H1 (cell line): ENCODE measurements at regions not wholly inside any gene's neighbourhood (a gene's known extent, or its start where the extent isn't known, plus 50 kb on each side); places are given as distances from the start of the nearest gene placed in this dataset.

Experiments
- CTCF ChIA-PET: fragments of 300-600 bp; sonication (Branson Sonifier 250); formaldehyde crosslinking; loops from one replicate; lab custom pipeline; 2021; ENCODE audit not compliant: partially characterized antibody; lab: Charles Lee
- POLR2A ChIA-PET: fragments of 300-600 bp; sonication (Branson Sonifier 250); formaldehyde crosslinking; loops from one replicate; lab custom pipeline; 2021; ENCODE audit warnings: inconsistent platforms; ENCODE audit not compliant: partially characterized antibody; lab: Charles Lee
- DNase-seq, 2 experiments: peaks; one replicate each; pipeline versions ENCODE4 v3.0.0 to v3.0.0-alpha.2; 2010 to 2022; ENCODE audit warnings: low spot score in 2 of 2, low read depth in 1 of 2, mixed read lengths in 1 of 2
- FAIRE-seq: peaks from 2 replicates; lab custom pipeline; 2011; peaks lifted over from hg19 to GRCh38; lab: Jason Lieb, UNC
- H2AFZ ChIP-seq: 2 replicates; pipeline ENCODE4 v1.8.1; 2012; ENCODE audit warnings: low read length, inconsistent platforms
- H2AK5ac ChIP-seq: 2 replicates; pipeline ENCODE4 v1.6.1; 2013; ENCODE audit warnings: low read depth, low read length
- H2BK120ac ChIP-seq: replicated peaks from 2 replicates; pipeline ENCODE3; 2013; ENCODE audit warnings: low read depth, low read length, inconsistent platforms
- H2BK12ac ChIP-seq: 2 replicates; pipeline ENCODE4 v1.6.1; 2013; ENCODE audit warnings: low read depth, low read length
- H2BK15ac ChIP-seq: 2 replicates; pipeline ENCODE4 v1.6.1; 2013; ENCODE audit warnings: low read length
- H2BK20ac ChIP-seq: 2 replicates; pipeline ENCODE4 v1.6.1; 2013; ENCODE audit warnings: low read length
- H2BK5ac ChIP-seq: 2 replicates; pipeline ENCODE4 v1.6.1; 2013; ENCODE audit warnings: low read depth, low read length
- H3K14ac ChIP-seq: 2 replicates; pipeline ENCODE4 v1.6.1; 2013; ENCODE audit warnings: inconsistent platforms; ENCODE audit not compliant: insufficient read length
- H3K18ac ChIP-seq: 2 replicates; pipeline ENCODE4 v1.6.1; 2013; ENCODE audit warnings: low read length; ENCODE audit errors: extremely low read depth
- H3K23ac ChIP-seq: 2 replicates; pipeline ENCODE4 v1.6.1; 2013; ENCODE audit warnings: inconsistent platforms; ENCODE audit not compliant: insufficient read length
- H3K23me2 ChIP-seq: 2 replicates; pipeline ENCODE4 v1.6.1; 2013; ENCODE audit warnings: low read depth, low read length
- H3K27ac ChIP-seq: 2 replicates; pipeline ENCODE4 v1.6.1; 2011; ENCODE audit warnings: low read depth, low read length, inconsistent platforms
- H3K27me3 ChIP-seq, 4 experiments: replicated peaks in 1 of 4; 1 replicate in 1 of 4; 2 replicates in 3 of 4; pipeline versions ENCODE4 v1.6.1 to v1.8.1; 2011 to 2013; ENCODE audit warnings: low read length in 3 of 4, mild to moderate bottlenecking in 3 of 4, inconsistent platforms in 2 of 4, mixed read lengths in 2 of 4, moderate library complexity in 1 of 4; ENCODE audit not compliant: control insufficient read depth in 3 of 4, insufficient read depth in 3 of 4; ENCODE audit errors: extremely low read depth in 1 of 4
- H3K36me3 ChIP-seq, 4 experiments: 2 replicates each; pipeline versions ENCODE4 v1.6.1 to v1.8.1; 2011 to 2013; ENCODE audit warnings: mild to moderate bottlenecking in 4 of 4, low read length in 3 of 4, moderate library complexity in 2 of 4, control low read depth in 1 of 4, inconsistent platforms in 1 of 4; ENCODE audit not compliant: insufficient read depth in 4 of 4, control insufficient read depth in 2 of 4
- H3K4ac ChIP-seq: replicated peaks from 2 replicates; pipeline ENCODE3; 2013; ENCODE audit warnings: low read length, low read depth, mixed read lengths, inconsistent platforms; ENCODE audit not compliant: insufficient read length
- H3K4me1 ChIP-seq, 4 experiments: replicated peaks in 1 of 4; 1 replicate in 1 of 4; 2 replicates in 3 of 4; pipeline versions ENCODE4 v1.6.1 to v1.8.1; 2011 to 2013; ENCODE audit warnings: low read length in 3 of 4, inconsistent platforms in 2 of 4, mixed read lengths in 1 of 4; ENCODE audit not compliant: insufficient read depth in 4 of 4, control insufficient read depth in 3 of 4
- H3K4me2 ChIP-seq, 2 experiments: 2 replicates each; pipeline versions ENCODE4 v1.6.1 to v1.8.1; 2011 to 2013; ENCODE audit warnings: low read depth in 2 of 2, low read length in 2 of 2, control low read depth in 1 of 2, inconsistent platforms in 1 of 2, mild to moderate bottlenecking in 1 of 2; ENCODE audit not compliant: insufficient read depth in 1 of 2
- H3K4me3 ChIP-seq, 4 experiments: fragments of 200-600, 300-600 bp in 1 of 4; sonication (generic), shearing (Covaris generic), sonication (Bioruptor Twin) in 1 of 4; 2 replicates each; pipeline versions ENCODE4 v1.5.1 to v1.8.1; 2011 to 2016; ENCODE audit warnings: low read length in 4 of 4, low read depth in 3 of 4, control low read depth in 2 of 4, inconsistent platforms in 2 of 4, mild to moderate bottlenecking in 2 of 4, mixed read lengths in 1 of 4, moderate library complexity in 1 of 4; ENCODE audit not compliant: insufficient read depth in 2 of 4; ENCODE audit errors: extremely low read depth in 1 of 4
- H3K56ac ChIP-seq: replicated peaks from 2 replicates; pipeline ENCODE3; 2013; ENCODE audit warnings: low read depth, mild to moderate bottlenecking, mixed read lengths, low read length, inconsistent platforms; ENCODE audit not compliant: insufficient read length
- H3K79me1 ChIP-seq: 2 replicates; pipeline ENCODE4 v1.6.1; 2013; ENCODE audit warnings: low read depth, low read length, control low read depth
- H3K79me2 ChIP-seq, 2 experiments: 2 replicates each; pipeline versions ENCODE4 v1.6.1 to v1.8.1; 2012 to 2013; ENCODE audit warnings: low read length in 2 of 2, mild to moderate bottlenecking in 2 of 2, inconsistent platforms in 1 of 2; ENCODE audit not compliant: insufficient read depth in 2 of 2, control insufficient read depth in 1 of 2
- H3K9ac ChIP-seq, 4 experiments: replicated peaks in 1 of 4; 1 replicate in 1 of 4; 2 replicates in 3 of 4; pipeline versions ENCODE4 v1.6.1 to v1.8.1; 2011 to 2013; ENCODE audit warnings: low read depth in 3 of 4, low read length in 3 of 4, control low read depth in 2 of 4, mild to moderate bottlenecking in 2 of 4, moderate library complexity in 2 of 4, inconsistent platforms in 1 of 4; ENCODE audit errors: extremely low read depth in 1 of 4
- H3K9me3 ChIP-seq, 2 experiments: 2 replicates each; pipeline versions ENCODE4 v1.6.1 to v1.8.1; 2012 to 2013; ENCODE audit warnings: mild to moderate bottlenecking in 2 of 2, moderate library complexity in 2 of 2, control low read depth in 1 of 2, inconsistent platforms in 1 of 2, low read depth in 1 of 2, low read length in 1 of 2, mixed read lengths in 1 of 2; ENCODE audit not compliant: insufficient read depth in 2 of 2
- H4K20me1 ChIP-seq, 2 experiments: replicated peaks in 1 of 2; 2 replicates each; pipeline versions ENCODE3 to v1.8.1; 2011 to 2013; ENCODE audit warnings: inconsistent platforms in 2 of 2, low read length in 2 of 2, mild to moderate bottlenecking in 1 of 2; ENCODE audit not compliant: insufficient read depth in 2 of 2, control insufficient read depth in 1 of 2
- H4K5ac ChIP-seq: 2 replicates; pipeline ENCODE4 v1.6.1; 2013; ENCODE audit warnings: low read length, low read depth, mixed read lengths, inconsistent platforms; ENCODE audit not compliant: insufficient read length
- H4K8ac ChIP-seq: 2 replicates; pipeline ENCODE4 v1.8.0; 2013; ENCODE audit warnings: mild to moderate bottlenecking, moderate library complexity, low read length, inconsistent platforms; ENCODE audit not compliant: insufficient read depth; ENCODE audit errors: extremely low read depth
- H4K91ac ChIP-seq: replicated peaks from 2 replicates; pipeline ENCODE3; 2013; ENCODE audit warnings: low read length, mixed read lengths, inconsistent platforms; ENCODE audit not compliant: insufficient read length
- KDM4A ChIP-seq: IDR thresholded peaks from one replicate; pipeline ENCODE4 v1.7.1; 2012; ENCODE audit warnings: low read depth, mild to moderate bottlenecking, moderate library complexity, low read length, inconsistent platforms; ENCODE audit not compliant: severe bottlenecking
- RBBP5 ChIP-seq: IDR thresholded peaks from 2 replicates; pipeline ENCODE4 v1.7.1; 2012; ENCODE audit warnings: low read depth, mild to moderate bottlenecking, inconsistent platforms, low read length, moderate library complexity, borderline replicate concordance
- SP1 ChIP-seq: IDR thresholded peaks from 2 replicates; pipeline ENCODE4 v1.6.1; 2011; ENCODE audit warnings: low read depth, low read length
- WGBS, 2 experiments: shearing (Covaris generic) in 1 of 2; methylation state at CpG; one replicate each; pipeline versions ENCODE4 v1.1.6 to v1.1.7; 2013 to 2015; ENCODE audit warnings: low lambda C conversion rate in 2 of 2, mixed read lengths in 2 of 2, inconsistent platforms in 1 of 2, low coverage in 1 of 2, missing lambda C conversion rate in 1 of 2; ENCODE audit not compliant: insufficient replicate concordance in 2 of 2, insufficient coverage in 1 of 2, insufficient read length in 1 of 2; ENCODE audit errors: extremely low coverage in 1 of 2, missing lambda C conversion rate in 1 of 2; 5-methylcytosine and 5-hydroxymethylcytosine counted together

DNA sequence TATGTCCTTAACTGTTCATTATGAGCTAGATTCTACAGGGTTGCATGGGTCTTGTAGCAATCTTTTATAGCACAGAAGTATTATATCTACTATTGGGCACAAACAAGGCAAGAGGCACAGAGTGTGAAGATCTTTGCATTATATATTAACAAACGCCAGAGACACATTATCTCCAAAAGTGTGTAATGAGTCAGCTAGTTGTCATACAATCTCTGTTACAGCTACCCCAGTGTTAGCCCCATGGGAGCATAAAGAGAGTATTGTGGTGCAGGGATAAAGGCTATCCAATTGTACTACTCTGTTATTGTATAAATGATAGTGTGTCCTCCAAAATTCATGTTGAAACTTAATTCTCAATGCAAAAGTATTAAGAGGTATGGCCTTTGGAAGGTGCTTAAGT, 148.4 kb upstream of the RIMS1 start:
- ChIA-PET CTCF (no interaction called here), POLR2A (no interaction called here)
- H3K4me2 ChIP-seq: no peak overlapping the region
- H4K8ac ChIP-seq: no peak overlapping the region
- no peak overlapping the region for H2BK5ac ChIP-seq
- no peak overlapping the region for H3K14ac ChIP-seq
- no peak overlapping the region for H2AK5ac ChIP-seq
- H3K79me2 ChIP-seq: no peaks in the 10 kb centered on the region
- TF ChIP-seq KDM4A (no peak), SP1 (no peak), RBBP5 (no peak)
- no peaks in the 10 kb centered on the region for H4K20me1 ChIP-seq
- 92% methylated on average over 1 of the region's 1 CpG; no CpG with 5 or more reads in 1 of the 2 experiments for WGBS, 2 experiments
- H3K27me3 ChIP-seq: no peaks in the 10 kb centered on the region
- H3K23me2 ChIP-seq: no peaks in the 10 kb centered on the region
- H3K9ac ChIP-seq: no peak overlapping the region
- no peak overlapping the region for H2BK12ac ChIP-seq
- no peaks in the 10 kb centered on the region for H3K9me3 ChIP-seq
- H3K27ac ChIP-seq: no peak overlapping the region
- no peak overlapping the region for H3K56ac ChIP-seq
- H2AFZ ChIP-seq: no peak overlapping the region
- no peak overlapping the region for H3K23ac ChIP-seq
- H2BK15ac ChIP-seq: no peak overlapping the region
- no peak overlapping the region for H4K91ac ChIP-seq
- FAIRE-seq (no peak), DNase-seq (no peak)
- H2BK20ac ChIP-seq: no peak overlapping the region
- H3K79me1 ChIP-seq: no peaks in the 10 kb centered on the region
- H3K4me3 ChIP-seq: no peak overlapping the region
- H3K18ac ChIP-seq: no peak overlapping the region
- H2BK120ac ChIP-seq: no peak overlapping the region
- H3K36me3 ChIP-seq: no peaks in the 10 kb centered on the region
- H3K4ac ChIP-seq: no peak overlapping the region
- no peaks in the 10 kb centered on the region for H3K4me1 ChIP-seq
- H4K5ac ChIP-seq: no peak overlapping the region
